CD4-positive, alpha-beta T cell (primary cell): ENCODE measurements at regions not wholly inside any gene's neighbourhood (a gene's known extent, or its start where the extent isn't known, plus 50 kb on each side); places are given as distances from the start of the nearest gene placed in this dataset.

Experiments
- ATAC-seq: fragments of 200-7000 bp; cut with Tn5 transposase; one replicate; pipeline ENCODE4 v1.10.0; 2022; ENCODE audit warnings: mild to moderate bottlenecking; ENCODE audit not compliant: poor library complexity
- CTCF ChIA-PET: fragments of 350-600 bp; sonication (Branson Sonifier 250); formaldehyde crosslinking; loops from one replicate; lab custom pipeline; 2021; ENCODE audit warnings: antibody characterized with exemption, inconsistent platforms; lab: Charles Lee
- POLR2A ChIA-PET: fragments of 350-600 bp; sonication (Branson Sonifier 250); formaldehyde crosslinking; loops from one replicate; lab custom pipeline; 2021; ENCODE audit warnings: antibody characterized with exemption, inconsistent platforms; lab: Charles Lee
- DNase-seq, 14 experiments: peaks; one replicate each; pipeline ENCODE4 v3.0.0-alpha.2; 2013 to 2020; ENCODE audit warnings: mixed read lengths in 2 of 14
- H3K27ac ChIP-seq, 2 donors: one replicate each; pipeline versions ENCODE4 v1.5.1 to v1.7.0; 2013; ENCODE audit warnings: low read length in 2 of 2, low read depth in 1 of 2, mild to moderate bottlenecking in 1 of 2
- H3K27me3 ChIP-seq, 2 experiments: 1 replicate in 1 of 2; 2 replicates in 1 of 2; pipeline versions ENCODE4 v1.6.1 to v1.7.0; 2013; ENCODE audit warnings: low read length in 2 of 2, control low read depth in 1 of 2, mild to moderate bottlenecking in 1 of 2, moderate library complexity in 1 of 2; ENCODE audit not compliant: insufficient read depth in 2 of 2, control insufficient read depth in 1 of 2
- H3K36me3 ChIP-seq: one replicate; pipeline ENCODE4 v1.6.1; 2013; ENCODE audit warnings: low read length, control low read depth; ENCODE audit not compliant: insufficient read depth
- H3K4me1 ChIP-seq: one replicate; pipeline ENCODE4 v1.6.1; 2013; ENCODE audit warnings: low read length, control low read depth; ENCODE audit not compliant: insufficient read depth
- H3K4me3 ChIP-seq: one replicate; pipeline ENCODE4 v1.5.1; 2013; ENCODE audit warnings: mild to moderate bottlenecking, low read length, moderate library complexity
- H3K9me3 ChIP-seq, 2 experiments: 1 replicate in 1 of 2; 2 replicates in 1 of 2; pipeline versions ENCODE4 v1.6.1 to v1.7.0; 2013; ENCODE audit warnings: low read length in 2 of 2, mild to moderate bottlenecking in 2 of 2, control low read depth in 1 of 2, moderate library complexity in 1 of 2; ENCODE audit not compliant: control insufficient read depth in 1 of 2, insufficient read depth in 1 of 2
- H3K27ac Mint-ChIP-seq: one replicate; pipeline ENCODE4 v1.8.0; 2020; ENCODE audit warnings: mixed read lengths
- H3K27me3 Mint-ChIP-seq: one replicate; pipeline ENCODE4 v1.8.0; 2021; ENCODE audit warnings: mixed read lengths
- H3K36me3 Mint-ChIP-seq: one replicate; pipeline ENCODE4 v1.8.0; 2021; ENCODE audit warnings: low read depth, mixed read lengths
- H3K4me1 Mint-ChIP-seq: one replicate; pipeline ENCODE4 v1.8.0; 2021; ENCODE audit warnings: low read depth, mixed read lengths
- H3K4me3 Mint-ChIP-seq: one replicate; pipeline ENCODE4 v1.8.0; 2020; ENCODE audit warnings: mild to moderate bottlenecking, mixed read lengths
- H3K9me3 Mint-ChIP-seq: one replicate; pipeline ENCODE4 v1.8.0; 2020; ENCODE audit warnings: mixed read lengths
- CTCF ChIP-seq: fragments of 200-600 bp; IDR thresholded peaks from one replicate; pipeline ENCODE4 v1.8.0; 2022; ENCODE audit warnings: antibody characterized with exemption, mild to moderate bottlenecking
- intact Hi-C, 2 experiments: fragments of 100-400 bp; cut with DNase I in 1 of 2; cut with micrococcal nuclease in 1 of 2; formaldehyde crosslinking; loops; one replicate each; pipeline versions ENCODE4 v1.15.1 to v1.9.0; 2023 to 2025; cut with DNase I, micrococcal nuclease

GRCh38 chr11:115958089-115959000, 454.1 kb upstream of the CADM1 start:
- H3K4me1 Mint-ChIP-seq: no peaks in the 10 kb centered on the region
- no peak overlapping the region for H3K27ac Mint-ChIP-seq
- no peaks in the 10 kb centered on the region for H3K9me3 Mint-ChIP-seq

GRCh38 chr11:115955803-115956202, 451.6 kb upstream of the CADM1 start:
- Mint-ChIP-seq H3K4me1 (no peaks in the 10 kb centered on the region), H3K27ac (no peak overlapping the region), H3K27me3 (no peaks in the 10 kb centered on the region), H3K4me3 (no peak overlapping the region), H3K36me3 (no peaks in the 10 kb centered on the region), H3K9me3 (peaks cover 8% of the 10 kb centered on the region)
- H3K9me3 ChIP-seq: peaks cover 0 to 25% of the 10 kb centered on the region in 2 experiments
- no peak overlapping the region for H3K27ac ChIP-seq
- DNase-seq (no peak), ATAC-seq (no peak)
- H3K4me1 ChIP-seq: no peaks in the 10 kb centered on the region
- CTCF ChIA-PET: no interaction called here
- intact Hi-C loops: no loop called here
- no peaks in the 10 kb centered on the region for H3K36me3 ChIP-seq
- POLR2A ChIA-PET: no interaction called here
- no peak for TF ChIP-seq CTCF
- H3K4me3 ChIP-seq: no peak overlapping the region
- H3K27me3 ChIP-seq: peaks cover 0 to 2% of the 10 kb centered on the region in 2 experiments

More at GRCh38 chr11:115958089-115959000, 454.1 kb upstream of the CADM1 start:
- Histone ChIP-seq H3K27ac (no peak overlapping the region), H3K36me3 (no peaks in the 10 kb centered on the region), H3K4me1 (no peaks in the 10 kb centered on the region), H3K9me3 (peaks cover 0 to 15% of the 10 kb centered on the region in 2 experiments), H3K27me3 (peaks cover 0 to 2% of the 10 kb centered on the region in 2 experiments), H3K4me3 (no peak overlapping the region)
- TF ChIP-seq CTCF: no peak
- intact Hi-C loops: no loop called here
- DNase-seq (no peak), ATAC-seq (no peak)
- CTCF ChIA-PET: no interaction called here
- Mint-ChIP-seq H3K4me3 (no peak overlapping the region), H3K36me3 (no peaks in the 10 kb centered on the region), H3K27me3 (peaks cover 5% of the 10 kb centered on the region)
- POLR2A ChIA-PET: no interaction called here

- ATAC-seq (no peak), DNase-seq (no peak)
- H3K4me1 Mint-ChIP-seq: no peaks in the 10 kb centered on the region
- Histone ChIP-seq H3K9me3 (peaks cover 6 to 14% of the 10 kb centered on the region in 2 experiments), H3K27me3 (no peaks in the 10 kb centered on the region), H3K36me3 (no peaks in the 10 kb centered on the region), H3K4me1 (no peaks in the 10 kb centered on the region), H3K4me3 (no peak overlapping the region), H3K27ac (no peak overlapping the region)
- peaks cover 15% of the 10 kb centered on the region for H3K9me3 Mint-ChIP-seq
- intact Hi-C loops: no loop called here
- no peaks in the 10 kb centered on the region for H3K36me3 Mint-ChIP-seq
- ChIA-PET CTCF (interaction anchor here (1.2 kb wide), 1 partner anchor 10 kb away, joined by 4 read pairs; no protein-coding TSS in a partner anchor), POLR2A (no interaction called here)
- no peak overlapping the region for H3K4me3 Mint-ChIP-seq
- no peak for TF ChIP-seq CTCF
- H3K27me3 Mint-ChIP-seq: no peaks in the 10 kb centered on the region
- no peak overlapping the region for H3K27ac Mint-ChIP-seq
These were observed 446.4 kb upstream of the CADM1 start for GRCh38 chr11:115950660-115951059.
